ENCODE measurements at regions not wholly inside any gene's neighbourhood (a gene's known extent, or its start where the extent isn't known, plus 50 kb on each side); places are given as distances from the start of the nearest gene placed in this dataset.

DNA sequence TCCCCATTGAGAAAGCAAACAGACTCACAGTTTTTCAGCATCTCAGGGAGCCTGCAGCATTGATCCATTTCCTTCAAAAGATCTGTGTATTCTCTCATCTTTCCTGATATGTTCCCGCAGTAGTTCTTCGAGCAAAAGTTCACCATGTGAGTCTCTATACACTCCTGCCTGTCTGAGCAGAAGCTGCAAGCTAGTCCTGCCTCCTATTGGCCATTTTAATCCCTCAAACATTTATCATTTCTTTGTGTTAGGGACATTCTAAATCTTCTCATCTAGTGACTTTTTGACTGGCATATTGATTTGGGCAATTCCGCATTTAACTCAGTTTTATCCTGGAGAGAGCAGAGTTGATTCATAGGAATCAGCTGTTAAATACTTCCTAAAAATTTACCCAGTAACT lies 660.4 kb upstream of the KLF12 start:
- no peaks in the 10 kb centered on the region for H4K20me1 ChIP-seq (ENCODE audit: control insufficient read depth, extremely low read depth, insufficient read depth, low read length)
- TF ChIP-seq, protein P1, sequence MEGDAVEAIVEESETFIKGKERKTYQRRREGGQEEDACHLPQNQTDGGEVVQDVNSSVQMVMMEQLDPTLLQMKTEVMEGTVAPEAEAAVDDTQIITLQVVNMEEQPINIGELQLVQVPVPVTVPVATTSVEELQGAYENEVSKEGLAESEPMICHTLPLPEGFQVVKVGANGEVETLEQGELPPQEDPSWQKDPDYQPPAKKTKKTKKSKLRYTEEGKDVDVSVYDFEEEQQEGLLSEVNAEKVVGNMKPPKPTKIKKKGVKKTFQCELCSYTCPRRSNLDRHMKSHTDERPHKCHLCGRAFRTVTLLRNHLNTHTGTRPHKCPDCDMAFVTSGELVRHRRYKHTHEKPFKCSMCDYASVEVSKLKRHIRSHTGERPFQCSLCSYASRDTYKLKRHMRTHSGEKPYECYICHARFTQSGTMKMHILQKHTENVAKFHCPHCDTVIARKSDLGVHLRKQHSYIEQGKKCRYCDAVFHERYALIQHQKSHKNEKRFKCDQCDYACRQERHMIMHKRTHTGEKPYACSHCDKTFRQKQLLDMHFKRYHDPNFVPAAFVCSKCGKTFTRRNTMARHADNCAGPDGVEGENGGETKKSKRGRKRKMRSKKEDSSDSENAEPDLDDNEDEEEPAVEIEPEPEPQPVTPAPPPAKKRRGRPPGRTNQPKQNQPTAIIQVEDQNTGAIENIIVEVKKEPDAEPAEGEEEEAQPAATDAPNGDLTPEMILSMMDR (optimal IDR thresholded peaks at IDR 0.05 in 1 of 3, IDR thresholded peaks at IDR 0.05 in 1 of 3, conservative IDR thresholded peaks at IDR 0.05 in 1 of 3; ENCODE audit: extremely low read depth in 1 of 3, insufficient read depth in 2 of 3, low read length in 3 of 3) = no peak
- TF ChIP-seq EZH2 (IDR thresholded peaks at IDR 0.05; ENCODE audit: low read length) = no peak
- H3K9me1 ChIP-seq (ENCODE audit: control insufficient read depth, extremely low read depth, insufficient read depth, low read length) = no peaks in the 10 kb centered on the region
- H3K4me2 ChIP-seq (ENCODE audit: control insufficient read depth, extremely low read depth, insufficient read depth, low read depth, low read length) = no peak overlapping the region
- H3K4me3 ChIP-seq (ENCODE audit: control insufficient read depth in 2 of 3, extremely low read depth in 1 of 3, insufficient read depth in 2 of 3, low read depth in 1 of 3, low read length in 3 of 3) = no peak overlapping the region
- no peak overlapping the region for H3K27ac ChIP-seq (ENCODE audit: control insufficient read depth, insufficient read depth, low read length)
- H3K27me3 ChIP-seq (ENCODE audit: control insufficient read depth, extremely low read depth, insufficient read depth, low read length) = no peaks in the 10 kb centered on the region
- no peak overlapping the region for H3K9ac ChIP-seq (ENCODE audit: control insufficient read depth, extremely low read depth, insufficient read depth, low read length)
- H3K9me3 ChIP-seq (ENCODE audit: control insufficient read depth, low read depth, low read length) = no peaks in the 10 kb centered on the region
- no peaks in the 10 kb centered on the region for H3K36me3 ChIP-seq (ENCODE audit: control insufficient read depth in 2 of 2, extremely low read depth in 1 of 2, insufficient read depth in 2 of 2, low read length in 2 of 2)
- no peak for DNase-seq (ENCODE audit: low read depth, low spot score)
- no peak overlapping the region for H2AFZ ChIP-seq (ENCODE audit: control insufficient read depth, low read length)
- no peaks in the 10 kb centered on the region for H3K79me2 ChIP-seq (ENCODE audit: control insufficient read depth, insufficient read depth, low read length)
- FAIRE-seq = no peak
- no peaks in the 10 kb centered on the region for H3K4me1 ChIP-seq (ENCODE audit: control insufficient read depth, extremely low read depth, insufficient read depth, low read length)
- dilution Hi-C loops (cut with MboI; ENCODE audit: extremely low pct_ligation_motif_present, low sequenced_read_pairs) = no loop called here

DNA sequence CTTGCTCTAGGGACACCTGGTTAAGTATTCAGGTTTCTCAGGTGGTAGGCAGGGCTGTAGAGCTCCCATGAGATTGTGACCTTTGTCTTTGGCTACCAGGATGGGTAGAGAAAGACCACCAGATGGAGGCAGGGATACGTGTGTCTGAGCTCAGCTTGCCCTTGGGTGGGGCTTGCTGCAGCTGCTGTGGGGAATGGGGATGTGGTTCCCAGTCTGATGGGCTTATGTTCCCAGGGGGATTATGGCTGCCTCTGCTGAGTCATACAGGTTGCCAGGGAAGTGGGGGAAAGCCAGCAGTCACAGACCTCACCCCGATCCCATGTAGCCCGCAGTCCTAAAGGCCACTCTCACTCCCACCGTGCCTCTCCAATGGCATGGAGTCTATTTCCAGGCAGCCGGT lies 659.9 kb upstream of the KLF12 start:
- Histone ChIP-seq H3K27me3 (ENCODE audit: control insufficient read depth, extremely low read depth, insufficient read depth, low read length) (no peaks in the 10 kb centered on the region), H3K4me2 (ENCODE audit: control insufficient read depth, extremely low read depth, insufficient read depth, low read depth, low read length) (no peak overlapping the region), H3K36me3 (ENCODE audit: control insufficient read depth in 2 of 2, extremely low read depth in 1 of 2, insufficient read depth in 2 of 2, low read length in 2 of 2) (no peaks in the 10 kb centered on the region), H3K9me3 (ENCODE audit: control insufficient read depth, low read depth, low read length) (no peaks in the 10 kb centered on the region), H3K79me2 (ENCODE audit: control insufficient read depth, insufficient read depth, low read length) (no peaks in the 10 kb centered on the region), H3K9ac (ENCODE audit: control insufficient read depth, extremely low read depth, insufficient read depth, low read length) (no peak overlapping the region), H4K20me1 (ENCODE audit: control insufficient read depth, extremely low read depth, insufficient read depth, low read length) (no peaks in the 10 kb centered on the region), H3K4me1 (ENCODE audit: control insufficient read depth, extremely low read depth, insufficient read depth, low read length) (no peaks in the 10 kb centered on the region), H3K4me3 (ENCODE audit: control insufficient read depth in 2 of 3, extremely low read depth in 1 of 3, insufficient read depth in 2 of 3, low read depth in 1 of 3, low read length in 3 of 3) (no peak overlapping the region), H3K27ac (ENCODE audit: control insufficient read depth, insufficient read depth, low read length) (no peak overlapping the region), H2AFZ (ENCODE audit: control insufficient read depth, low read length) (no peak overlapping the region), H3K9me1 (ENCODE audit: control insufficient read depth, extremely low read depth, insufficient read depth, low read length) (no peaks in the 10 kb centered on the region)
- TF ChIP-seq EZH2 (IDR thresholded peaks at IDR 0.05; ENCODE audit: low read length) = no peak
- TF ChIP-seq, protein P1 (optimal IDR thresholded peaks at IDR 0.05 in 1 of 3, IDR thresholded peaks at IDR 0.05 in 1 of 3, conservative IDR thresholded peaks at IDR 0.05 in 1 of 3; ENCODE audit: extremely low read depth in 1 of 3, insufficient read depth in 2 of 3, low read length in 3 of 3) = no peak
- dilution Hi-C loops (cut with MboI; ENCODE audit: extremely low pct_ligation_motif_present, low sequenced_read_pairs) = no loop called here
- no peak for FAIRE-seq
- no peak for DNase-seq (ENCODE audit: low read depth, low spot score)
